Parathyroid adenoma (tissue), 2 donors: ENCODE measurements at regions not wholly inside any gene's neighbourhood (a gene's known extent, or its start where the extent isn't known, plus 50 kb on each side); places are given as distances from the start of the nearest gene placed in this dataset.
"Not testable (repeated sequence)": the region's sequence is repeated elsewhere in the genome, so short reads cannot be mapped to it uniquely, and the experiment has no call there.

Source experiments
- H2AFZ ChIP-seq: fragments of 300-600 bp; sonication (generic); one replicate; pipeline ENCODE4 v1.7.0; 2017; ENCODE audit warnings: antibody characterized with exemption, mild to moderate bottlenecking
- H3K27ac ChIP-seq: fragments of 300-600 bp; sonication (generic); one replicate; pipeline ENCODE4 v1.7.0; 2017
- H3K27me3 ChIP-seq: fragments of 300-600 bp; sonication (generic); one replicate; pipeline ENCODE4 v1.7.0; 2017; ENCODE audit warnings: low read length; ENCODE audit not compliant: control insufficient read depth, insufficient read depth
- H3K36me3 ChIP-seq: fragments of 300-600 bp; sonication (generic); one replicate; pipeline ENCODE4 v1.7.0; 2017; ENCODE audit warnings: low read length; ENCODE audit not compliant: control insufficient read depth, insufficient read depth
- H3K4me1 ChIP-seq: fragments of 300-600 bp; sonication (generic); one replicate; pipeline ENCODE4 v1.7.0; 2017; ENCODE audit warnings: control low read depth
- H3K4me2 ChIP-seq: fragments of 300-600 bp; sonication (generic); one replicate; pipeline ENCODE4 v1.7.0; 2017; ENCODE audit warnings: low read length
- H3K4me3 ChIP-seq: fragments of 300-600 bp; sonication (generic); one replicate; pipeline ENCODE4 v1.7.0; 2017; ENCODE audit warnings: low read depth, low read length
- H3K79me2 ChIP-seq: fragments of 300-600 bp; sonication (generic); one replicate; pipeline ENCODE4 v1.7.0; 2017; ENCODE audit warnings: control low read depth
- H3K9ac ChIP-seq: fragments of 300-600 bp; sonication (generic); one replicate; pipeline ENCODE4 v1.7.0; 2017; ENCODE audit warnings: mild to moderate bottlenecking
- H3K9me3 ChIP-seq: fragments of 300-600 bp; sonication (generic); one replicate; pipeline ENCODE4 v1.7.0; 2017; ENCODE audit warnings: low read length; ENCODE audit not compliant: control insufficient read depth
- TF ChIP-seq, protein P1 (sequence below): fragments of 300-600 bp; sonication (generic); IDR thresholded peaks from one replicate; pipeline ENCODE4 v1.7.0; 2017; ENCODE audit warnings: antibody characterized with exemption, mild to moderate bottlenecking
- donor health status: primary hyperparathyroidism.

DNA sequence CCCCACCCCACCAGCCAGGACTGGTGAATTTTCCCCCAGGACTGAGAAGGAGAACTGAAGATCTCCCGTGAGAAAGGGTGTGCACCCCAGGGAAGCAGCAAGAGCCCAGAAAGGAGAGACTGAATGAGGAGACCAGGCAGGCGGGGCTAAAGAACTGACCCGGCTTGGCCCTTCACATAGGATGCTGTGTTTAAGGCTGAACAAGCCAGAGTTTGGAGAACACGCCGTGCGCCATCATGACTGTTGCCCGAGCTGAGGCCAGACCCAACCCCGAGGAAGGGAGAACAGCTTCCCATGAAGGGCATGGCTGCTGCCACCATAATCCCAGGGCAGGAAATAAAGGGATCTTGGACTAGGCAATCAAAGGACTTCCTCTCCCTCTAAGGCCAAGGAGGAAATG is 104.7 kb upstream of the SRSF6 start:
- no peak overlapping the region for H3K9ac ChIP-seq
- no peak overlapping the region for H2AFZ ChIP-seq
- TF ChIP-seq, protein P1, sequence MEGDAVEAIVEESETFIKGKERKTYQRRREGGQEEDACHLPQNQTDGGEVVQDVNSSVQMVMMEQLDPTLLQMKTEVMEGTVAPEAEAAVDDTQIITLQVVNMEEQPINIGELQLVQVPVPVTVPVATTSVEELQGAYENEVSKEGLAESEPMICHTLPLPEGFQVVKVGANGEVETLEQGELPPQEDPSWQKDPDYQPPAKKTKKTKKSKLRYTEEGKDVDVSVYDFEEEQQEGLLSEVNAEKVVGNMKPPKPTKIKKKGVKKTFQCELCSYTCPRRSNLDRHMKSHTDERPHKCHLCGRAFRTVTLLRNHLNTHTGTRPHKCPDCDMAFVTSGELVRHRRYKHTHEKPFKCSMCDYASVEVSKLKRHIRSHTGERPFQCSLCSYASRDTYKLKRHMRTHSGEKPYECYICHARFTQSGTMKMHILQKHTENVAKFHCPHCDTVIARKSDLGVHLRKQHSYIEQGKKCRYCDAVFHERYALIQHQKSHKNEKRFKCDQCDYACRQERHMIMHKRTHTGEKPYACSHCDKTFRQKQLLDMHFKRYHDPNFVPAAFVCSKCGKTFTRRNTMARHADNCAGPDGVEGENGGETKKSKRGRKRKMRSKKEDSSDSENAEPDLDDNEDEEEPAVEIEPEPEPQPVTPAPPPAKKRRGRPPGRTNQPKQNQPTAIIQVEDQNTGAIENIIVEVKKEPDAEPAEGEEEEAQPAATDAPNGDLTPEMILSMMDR: no peak
- H3K4me2 ChIP-seq: no peak overlapping the region
- no peaks in the 10 kb centered on the region for H3K36me3 ChIP-seq
- H3K9me3 ChIP-seq: no peaks in the 10 kb centered on the region
- H3K4me3 ChIP-seq: no peak overlapping the region
- no peaks in the 10 kb centered on the region for H3K79me2 ChIP-seq
- H3K27me3 ChIP-seq: no peaks in the 10 kb centered on the region
- peaks cover 2% of the 10 kb centered on the region for H3K4me1 ChIP-seq
- H3K27ac ChIP-seq: no peak overlapping the region

DNA sequence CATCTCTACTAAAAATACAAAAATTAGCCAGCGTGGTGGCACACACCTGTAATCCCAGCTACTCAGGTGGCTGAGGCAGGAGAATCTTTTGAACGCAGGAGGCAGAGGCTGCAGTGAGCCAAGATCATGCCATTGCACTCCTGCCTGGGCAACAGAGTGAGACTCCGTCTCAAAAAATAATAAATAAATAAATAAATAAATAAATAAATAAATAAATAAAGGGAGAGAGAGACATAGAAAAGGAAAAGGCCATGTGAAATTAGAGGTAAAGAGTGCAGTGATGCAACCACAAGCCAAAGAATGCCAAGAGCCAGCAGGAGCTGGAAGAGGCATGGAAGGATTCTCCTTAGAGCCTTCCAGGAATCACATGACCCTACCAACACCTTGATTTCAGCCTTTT is 107.0 kb upstream of the SRSF6 start:
- H2AFZ ChIP-seq, H3K4me3 ChIP-seq, H3K4me1 ChIP-seq, H3K36me3 ChIP-seq, H3K79me2 ChIP-seq, H3K27ac ChIP-seq, H3K9ac ChIP-seq, H3K4me2 ChIP-seq, H3K27me3 ChIP-seq, H3K9me3 ChIP-seq: not testable (repeated sequence)

DNA sequence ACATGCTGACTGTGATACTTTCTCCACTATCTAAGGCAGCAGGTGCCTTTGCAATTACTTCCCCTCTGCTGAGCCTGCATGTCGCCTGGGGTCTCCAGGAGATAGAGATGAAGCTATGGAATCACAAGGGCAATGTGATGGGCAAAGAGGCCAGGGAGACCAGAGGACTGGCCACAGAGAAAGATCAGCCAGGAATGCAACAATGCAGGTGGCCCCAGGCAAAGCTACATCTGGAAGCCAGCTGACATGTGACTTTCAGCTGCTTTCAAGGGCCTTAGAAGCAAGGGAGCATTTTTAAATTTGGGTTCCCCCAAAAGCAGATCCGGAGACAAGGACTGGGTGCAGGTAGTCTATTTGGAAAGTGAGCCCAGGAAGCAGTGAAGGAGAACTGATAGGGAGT is 107.9 kb upstream of the SRSF6 start:
- Histone ChIP-seq H3K4me3 (no peak overlapping the region), H3K27ac (no peak overlapping the region), H3K4me2 (no peak overlapping the region), H3K9ac (no peak overlapping the region), H3K9me3 (no peaks in the 10 kb centered on the region), H3K36me3 (no peaks in the 10 kb centered on the region), H2AFZ (no peak overlapping the region), H3K4me1 (peaks cover 8% of the 10 kb centered on the region), H3K27me3 (no peaks in the 10 kb centered on the region), H3K79me2 (no peaks in the 10 kb centered on the region)
- TF ChIP-seq, protein P1: no peak

DNA sequence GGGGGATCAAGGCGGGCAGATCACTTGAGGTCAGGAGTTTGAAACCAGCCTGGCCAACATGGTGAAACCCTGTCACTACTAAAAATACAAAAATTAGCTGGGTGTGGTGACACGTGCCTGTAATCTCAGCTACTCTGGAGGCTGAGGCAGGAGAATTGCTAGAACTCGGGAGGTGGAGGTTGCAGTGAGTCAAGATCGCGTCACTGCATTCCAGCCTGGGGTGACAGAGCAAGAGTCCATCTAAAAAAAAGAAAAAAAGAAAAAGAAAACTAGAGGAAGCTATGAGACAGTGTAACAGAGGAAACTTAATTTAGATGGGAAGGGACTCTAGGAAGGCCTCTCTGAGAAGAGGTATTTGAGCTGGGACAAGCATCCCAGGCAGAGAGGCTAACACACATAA is 109.9 kb upstream of the SRSF6 start:
- not testable (repeated sequence) for H3K4me3 ChIP-seq, H3K9ac ChIP-seq, H3K27me3 ChIP-seq, H3K4me1 ChIP-seq, H3K27ac ChIP-seq, H3K36me3 ChIP-seq, H3K9me3 ChIP-seq, H3K79me2 ChIP-seq, H3K4me2 ChIP-seq
- peak overlapping the region; percentile 76 for H2AFZ ChIP-seq

DNA sequence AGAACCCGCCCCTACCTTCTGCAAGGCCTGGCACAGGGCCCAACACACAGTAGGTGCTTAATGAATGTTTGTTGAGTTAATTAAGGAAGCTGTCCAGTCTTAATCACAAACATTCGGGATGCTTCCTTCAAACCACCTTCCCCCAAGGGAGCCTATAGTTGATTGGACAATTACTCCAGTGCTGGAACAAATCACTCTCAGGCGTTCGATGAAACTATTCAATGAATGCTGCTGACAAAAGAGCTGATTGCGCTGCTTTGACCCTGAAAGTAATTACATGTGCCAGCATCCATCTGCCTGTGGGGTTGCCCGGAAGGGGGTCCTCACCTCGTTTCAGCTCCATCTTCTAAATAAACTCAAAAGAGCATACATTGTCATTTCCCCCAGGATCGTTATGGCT is 112.0 kb upstream of the SRSF6 start:
- Histone ChIP-seq H3K9ac (no peak overlapping the region), H3K4me2 (no peak overlapping the region), H3K36me3 (no peaks in the 10 kb centered on the region), H3K27me3 (no peaks in the 10 kb centered on the region), H3K4me1 (peaks cover 6% of the 10 kb centered on the region), H3K79me2 (no peaks in the 10 kb centered on the region), H3K4me3 (no peak overlapping the region), H3K27ac (no peak overlapping the region), H2AFZ (no peak overlapping the region), H3K9me3 (no peaks in the 10 kb centered on the region)
- TF ChIP-seq, protein P1: no peak

DNA sequence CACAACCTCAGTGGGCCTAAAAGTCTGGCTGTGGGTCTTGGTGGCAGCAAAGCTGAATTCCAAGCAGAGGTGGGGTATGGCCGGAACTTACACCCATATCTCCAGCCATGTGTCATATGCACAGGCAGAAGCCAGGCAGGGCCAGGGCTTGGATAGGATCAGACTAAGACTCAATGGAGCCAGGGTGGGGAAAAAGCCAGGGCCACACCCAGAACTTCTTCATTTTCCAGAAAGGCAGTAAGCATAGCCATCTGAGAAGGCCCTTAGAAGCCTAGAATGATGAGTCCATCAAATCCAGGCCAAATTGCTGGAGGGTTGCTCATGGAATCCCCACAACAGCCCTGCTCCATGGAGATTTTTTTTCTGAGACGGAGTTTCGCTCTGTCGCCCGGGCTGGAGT is 116.2 kb upstream of the SRSF6 start:
- Histone ChIP-seq H3K9ac (no peak overlapping the region), H3K4me2 (no peak overlapping the region), H3K36me3 (no peaks in the 10 kb centered on the region), H3K27ac (no peak overlapping the region), H3K79me2 (no peaks in the 10 kb centered on the region), H3K27me3 (no peaks in the 10 kb centered on the region), H2AFZ (no peak overlapping the region), H3K4me1 (no peaks in the 10 kb centered on the region), H3K9me3 (no peaks in the 10 kb centered on the region), H3K4me3 (no peak overlapping the region)
- TF ChIP-seq, protein P1: no peak
